ENCODE measurements at regions not wholly inside any gene's neighbourhood (a gene's known extent, or its start where the extent isn't known, plus 50 kb on each side); places are given as distances from the start of the nearest gene placed in this dataset.
"Not testable (repeated sequence)": the region's sequence is repeated elsewhere in the genome, so short reads cannot be mapped to it uniquely, and the experiment has no call there.

DNA sequence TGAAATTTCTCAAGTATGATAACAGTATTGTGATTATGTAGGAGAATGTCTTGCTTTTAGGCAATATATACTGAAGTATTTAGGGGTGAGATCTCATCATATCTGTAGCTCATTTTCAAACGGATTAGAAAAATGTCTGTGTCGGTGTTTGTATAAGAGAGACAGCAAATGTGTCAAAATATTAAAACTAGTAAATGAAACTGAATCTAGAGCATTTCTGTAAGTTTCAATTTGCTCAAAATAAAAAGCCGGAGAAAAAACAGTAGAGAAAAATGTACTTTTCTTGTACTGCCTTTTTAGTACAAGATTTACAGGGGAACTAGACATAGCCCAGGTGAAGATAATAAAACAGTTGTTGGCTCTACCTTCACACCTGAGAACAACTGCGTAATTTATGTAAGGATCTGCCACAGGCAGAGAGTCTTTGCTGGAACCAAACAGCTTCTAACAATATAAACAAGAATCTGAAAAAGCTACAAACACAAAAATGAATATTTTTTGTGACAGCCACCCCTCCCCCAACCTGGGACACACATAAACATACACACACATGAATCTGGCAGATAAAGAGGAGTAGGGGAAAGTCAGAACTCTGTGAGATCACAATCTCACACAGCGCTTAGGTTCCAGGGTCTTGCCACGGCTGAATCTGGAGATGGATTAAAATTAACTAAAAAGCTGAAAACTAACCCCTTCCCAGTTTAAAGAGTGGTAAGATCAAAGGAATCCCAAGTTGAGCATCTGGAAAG, 153.3 kb downstream of the AVL9 start:
- no peak for DNase-seq (ENCODE audit: low read depth in 6 of 9, low spot score in 9 of 9)
- Histone ChIP-seq H3K4me1 (ENCODE audit: control insufficient read depth in 2 of 2, insufficient read depth in 2 of 2, low read length in 2 of 2) (no peaks in the 10 kb centered on the region), H3K4me3 (ENCODE audit: low read length in 2 of 2) (no peak overlapping the region), H3K27me3 (ENCODE audit: control insufficient read depth in 2 of 2, insufficient read depth in 1 of 2, low read length in 1 of 2) (no peaks in the 10 kb centered on the region), H3K36me3 (ENCODE audit: control insufficient read depth in 2 of 2, insufficient read depth in 2 of 2, low read length in 1 of 2) (no peaks in the 10 kb centered on the region), H3K9me3 (ENCODE audit: control insufficient read depth in 2 of 2, insufficient read depth in 1 of 2, low read length in 1 of 2) (no peaks in the 10 kb centered on the region), H3K27ac (ENCODE audit: low read depth in 1 of 2, low read length in 1 of 2) (no peak overlapping the region)
- WGBS: 95% methylated on average over 6 of the region's 6 CpGs

GRCh38 chr7:32645255-32645654, 150.0 kb downstream of the AVL9 start:
- not testable (repeated sequence) for H3K4me3 ChIP-seq (ENCODE audit: low read length in 2 of 2); H3K9me3 ChIP-seq (ENCODE audit: control insufficient read depth in 2 of 2, insufficient read depth in 1 of 2, low read length in 1 of 2); H3K27ac ChIP-seq (ENCODE audit: low read depth in 1 of 2, low read length in 1 of 2); H3K27me3 ChIP-seq (ENCODE audit: control insufficient read depth in 2 of 2, insufficient read depth in 1 of 2, low read length in 1 of 2); DNase-seq (ENCODE audit: low read depth in 6 of 9, low spot score in 9 of 9); H3K36me3 ChIP-seq (ENCODE audit: control insufficient read depth in 2 of 2, insufficient read depth in 2 of 2, low read length in 1 of 2); H3K4me1 ChIP-seq (ENCODE audit: control insufficient read depth in 2 of 2, insufficient read depth in 2 of 2, low read length in 2 of 2)
- WGBS: 94% methylated on average over 2 of the region's 2 CpGs

DNA sequence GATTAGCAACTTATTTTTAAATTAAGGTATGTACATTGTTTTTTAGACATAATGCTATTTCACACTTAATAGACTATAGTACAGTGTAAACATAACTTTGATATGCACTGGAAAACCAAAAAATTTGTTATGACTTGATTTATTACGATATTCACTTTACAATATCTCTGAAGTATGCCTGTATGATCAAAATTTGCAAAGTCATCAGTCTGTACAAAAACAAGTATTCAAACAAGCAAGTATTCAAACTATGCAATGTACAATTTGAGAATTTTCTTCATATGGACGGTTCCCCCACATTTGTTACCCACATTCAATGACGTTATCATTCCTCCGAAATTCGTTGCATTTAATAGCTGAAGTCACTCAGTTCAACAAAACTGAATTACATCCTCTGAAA, 147.9 kb downstream of the AVL9 start:
- H3K9me3 ChIP-seq (ENCODE audit: control insufficient read depth in 2 of 2, insufficient read depth in 1 of 2, low read length in 1 of 2): no peaks in the 10 kb centered on the region
- H3K27ac ChIP-seq (ENCODE audit: low read depth in 1 of 2, low read length in 1 of 2): no peak overlapping the region
- no peak overlapping the region for H3K4me3 ChIP-seq (ENCODE audit: low read length in 2 of 2)
- 97% methylated on average over 5 of the region's 5 CpGs for WGBS
- no peaks in the 10 kb centered on the region for H3K36me3 ChIP-seq (ENCODE audit: control insufficient read depth in 2 of 2, insufficient read depth in 2 of 2, low read length in 1 of 2)
- DNase-seq (ENCODE audit: low read depth in 6 of 9, low spot score in 9 of 9): no peak
- H3K4me1 ChIP-seq (ENCODE audit: control insufficient read depth in 2 of 2, insufficient read depth in 2 of 2, low read length in 2 of 2): no peaks in the 10 kb centered on the region
- no peaks in the 10 kb centered on the region for H3K27me3 ChIP-seq (ENCODE audit: control insufficient read depth in 2 of 2, insufficient read depth in 1 of 2, low read length in 1 of 2)

DNA sequence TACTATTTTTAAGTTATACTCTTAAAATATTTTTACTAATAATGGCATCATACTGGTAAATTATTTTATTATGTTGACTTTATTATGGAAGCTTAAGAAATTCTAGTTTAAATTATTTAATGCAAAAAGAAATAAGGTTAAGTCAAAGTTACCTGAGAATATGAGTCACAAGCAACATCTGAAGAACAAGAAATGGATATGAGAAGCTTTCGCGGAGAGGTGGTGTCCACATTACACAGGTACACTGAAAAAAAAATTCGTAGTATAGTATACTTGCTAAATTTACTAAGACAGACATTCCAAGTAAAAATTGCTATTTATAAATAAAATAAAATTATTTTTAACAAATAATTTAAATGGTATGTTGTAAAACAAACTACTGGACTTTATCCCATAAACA, 143.8 kb downstream of the AVL9 start:
- no peaks in the 10 kb centered on the region for H3K27me3 ChIP-seq (ENCODE audit: control insufficient read depth in 2 of 2, insufficient read depth in 1 of 2, low read length in 1 of 2)
- no peak for DNase-seq (ENCODE audit: low read depth in 6 of 9, low spot score in 9 of 9)
- no peak overlapping the region for H3K27ac ChIP-seq (ENCODE audit: low read depth in 1 of 2, low read length in 1 of 2)
- no peaks in the 10 kb centered on the region for H3K9me3 ChIP-seq (ENCODE audit: control insufficient read depth in 2 of 2, insufficient read depth in 1 of 2, low read length in 1 of 2)
- WGBS: 85% methylated on average over 3 of the region's 3 CpGs
- no peaks in the 10 kb centered on the region for H3K36me3 ChIP-seq (ENCODE audit: control insufficient read depth in 2 of 2, insufficient read depth in 2 of 2, low read length in 1 of 2)
- no peak overlapping the region for H3K4me3 ChIP-seq (ENCODE audit: low read length in 2 of 2)
- H3K4me1 ChIP-seq (ENCODE audit: control insufficient read depth in 2 of 2, insufficient read depth in 2 of 2, low read length in 2 of 2): no peaks in the 10 kb centered on the region

DNA sequence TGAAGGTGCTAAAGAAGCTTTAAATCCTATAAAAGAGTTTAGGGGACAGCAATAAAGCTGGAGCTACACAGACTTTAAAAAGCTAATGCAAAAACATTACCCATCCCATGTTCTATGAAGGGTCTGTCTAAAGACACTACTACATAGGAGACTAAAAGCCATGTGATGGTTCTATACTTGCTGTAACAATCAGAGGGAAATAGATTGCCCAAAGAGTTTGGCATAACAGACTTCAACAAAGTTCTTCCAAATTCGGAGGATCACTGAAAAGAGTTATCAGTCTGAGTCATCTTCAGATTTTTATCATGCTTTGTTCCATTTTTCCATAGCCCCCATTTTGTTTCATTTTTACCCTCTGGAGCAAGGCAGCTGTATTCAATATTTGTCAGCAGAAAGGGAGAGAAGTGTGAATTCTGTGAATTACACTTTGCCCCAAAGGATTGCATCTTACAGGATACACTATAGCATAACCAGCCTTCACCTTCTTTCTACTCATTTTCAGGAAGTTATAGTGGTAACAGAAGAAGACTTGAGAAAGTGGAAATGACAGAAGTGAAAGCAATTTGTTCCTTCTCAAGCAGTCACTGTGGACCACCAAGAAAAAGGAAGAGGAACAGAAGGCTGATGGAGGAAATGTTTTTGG, 143.3 kb downstream of the AVL9 start:
- not testable (repeated sequence) for H3K27ac ChIP-seq (ENCODE audit: low read depth in 1 of 2, low read length in 1 of 2); H3K4me3 ChIP-seq (ENCODE audit: low read length in 2 of 2)
- DNase-seq (ENCODE audit: low read depth in 6 of 9, low spot score in 9 of 9): peak in 2 of 9 donors; percentile 2 to 24

More for the DNA sequence above, 143.3 kb downstream of the AVL9 start:
- not testable (repeated sequence) for H3K9me3 ChIP-seq (ENCODE audit: control insufficient read depth in 2 of 2, insufficient read depth in 1 of 2, low read length in 1 of 2); H3K4me1 ChIP-seq (ENCODE audit: control insufficient read depth in 2 of 2, insufficient read depth in 2 of 2, low read length in 2 of 2); H3K27me3 ChIP-seq (ENCODE audit: control insufficient read depth in 2 of 2, insufficient read depth in 1 of 2, low read length in 1 of 2); H3K36me3 ChIP-seq (ENCODE audit: control insufficient read depth in 2 of 2, insufficient read depth in 2 of 2, low read length in 1 of 2)
- WGBS: 48% methylated on average over 1 of the region's 1 CpG
